K562 (cell line): ENCODE measurements at regions not wholly inside any gene's neighbourhood (a gene's known extent, or its start where the extent isn't known, plus 50 kb on each side); places are given as distances from the start of the nearest gene placed in this dataset.

Experiments used
- ADNP ChIP-seq: fragments of 200-800 bp; sonication (Bioruptor generic); IDR thresholded peaks from 2 replicates; pipeline ENCODE4 v1.6.1; 2016; ENCODE audit warnings: missing genetic modification characterization, missing compliant biosample characterization
- ELF2 ChIP-seq: fragments of 250-450 bp; sonication (Bioruptor Pico); IDR thresholded peaks from 2 replicates; pipeline ENCODE4 v1.5.0; 2021; ENCODE audit warnings: mild to moderate bottlenecking
- FOXK2 ChIP-seq, 2 experiments: fragments of 450-650 bp; IDR thresholded peaks in 1 of 2; conservative IDR thresholded peaks in 1 of 2; 2 replicates each; pipeline ENCODE4 v1.6.1; 2016; ENCODE audit warnings: low read depth in 2 of 2, mild to moderate bottlenecking in 1 of 2
- GATA2 ChIP-seq: sonication (generic); formaldehyde crosslinking; IDR thresholded peaks from 2 replicates; pipeline ENCODE4 v1.4.0; 2020; ENCODE audit warnings: mild to moderate bottlenecking, missing genetic modification reagents
- HDGF ChIP-seq: fragments of 450-650 bp; IDR thresholded peaks from 2 replicates; pipeline ENCODE4 v1.6.1; 2016
- NONO ChIP-seq, 2 experiments: fragments of 200-400 bp in 1 of 2; fragments of 450-650 bp in 1 of 2; formaldehyde crosslinking in 1 of 2; IDR thresholded peaks; 2 replicates each; pipeline ENCODE4 v1.6.1; 2017; ENCODE audit warnings: low read depth in 2 of 2, mild to moderate bottlenecking in 2 of 2, moderate library complexity in 2 of 2, low read length in 1 of 2
- POLR3G ChIP-seq: IDR thresholded peaks from 2 replicates; pipeline ENCODE4 v1.6.1; 2011; ENCODE audit not compliant: insufficient read length, insufficient replicate concordance; ENCODE audit errors: extremely low read depth
- PRMT5 ChIP-seq: sonication (generic); formaldehyde crosslinking; IDR thresholded peaks from 2 replicates; pipeline ENCODE4 v1.5.0; 2020; ENCODE audit warnings: missing genetic modification reagents
- RBM17 ChIP-seq: fragments of 200-400 bp; formaldehyde crosslinking; IDR thresholded peaks from 2 replicates; pipeline ENCODE4 v1.6.1; 2017; ENCODE audit warnings: low read depth, mild to moderate bottlenecking, low read length, borderline replicate concordance
- TCF7 ChIP-seq: sonication (generic); IDR thresholded peaks from 2 replicates; pipeline ENCODE4 v1.6.1; 2016; ENCODE audit warnings: antibody characterized with exemption, borderline replicate concordance
- TFAP4 ChIP-seq: sonication (generic); formaldehyde crosslinking; IDR thresholded peaks from 2 replicates; pipeline ENCODE4 v1.8.0; 2022; ENCODE audit warnings: missing genetic modification reagents, mild to moderate bottlenecking, moderate library complexity, borderline replicate concordance
- THAP7 ChIP-seq: fragments of 250-450 bp; sonication (Bioruptor Pico); IDR thresholded peaks from 2 replicates; pipeline ENCODE4 v1.5.0; 2021
- USF1 ChIP-seq: sonication (generic); formaldehyde crosslinking; IDR thresholded peaks from 2 replicates; pipeline ENCODE4 v1.9.0; 2022; ENCODE audit warnings: mild to moderate bottlenecking, missing genetic modification reagents
- ZBTB8A ChIP-seq: fragments of 450-650 bp; IDR thresholded peaks from 2 replicates; pipeline ENCODE4 v1.6.1; 2018; ENCODE audit warnings: mild to moderate bottlenecking, moderate library complexity; ENCODE audit not compliant: partially characterized antibody
- ZFP30 ChIP-seq: fragments of 250-450 bp; sonication (Bioruptor Pico); IDR thresholded peaks from 2 replicates; pipeline ENCODE4 v1.8.0; 2022; ENCODE audit warnings: moderate library complexity, mild to moderate bottlenecking, inconsistent platforms, borderline replicate concordance
- ZNF24 ChIP-seq: fragments of 450-650 bp; IDR thresholded peaks from 2 replicates; pipeline ENCODE4 v1.6.1; 2016
- ZNF583 ChIP-seq: fragments of 250-450 bp; sonication (Bioruptor Pico); IDR thresholded peaks from 2 replicates; pipeline ENCODE4 v1.4.0; 2020
- ZNF79 ChIP-seq: fragments of 250-450 bp; sonication (Bioruptor Pico); IDR thresholded peaks from 2 replicates; pipeline ENCODE4 v1.4.0; 2020; ENCODE audit warnings: low read depth, mild to moderate bottlenecking, moderate library complexity
- TF ChIP-seq, protein P1 (sequence below): fragments of 200-800 bp; sonication (Bioruptor generic); IDR thresholded peaks from 2 replicates; pipeline ENCODE4 v1.6.1; 2017; ENCODE audit warnings: missing genetic modification characterization, missing compliant biosample characterization
- TF ChIP-seq, protein P2 (sequence below): fragments of 250-450 bp; sonication (Bioruptor Pico); IDR thresholded peaks from 2 replicates; pipeline ENCODE4 v1.5.0; 2021; ENCODE audit warnings: mild to moderate bottlenecking, moderate library complexity

GRCh38 chr6:26251354-26252076, 113.5 kb upstream of the BTN3A2 start (continued):
- no peak for TF ChIP-seq THAP7
- no peak for TF ChIP-seq USF1 (CRISPR knock-in tag)
- no peak for TF ChIP-seq RBM17
- TF ChIP-seq, protein P1, sequence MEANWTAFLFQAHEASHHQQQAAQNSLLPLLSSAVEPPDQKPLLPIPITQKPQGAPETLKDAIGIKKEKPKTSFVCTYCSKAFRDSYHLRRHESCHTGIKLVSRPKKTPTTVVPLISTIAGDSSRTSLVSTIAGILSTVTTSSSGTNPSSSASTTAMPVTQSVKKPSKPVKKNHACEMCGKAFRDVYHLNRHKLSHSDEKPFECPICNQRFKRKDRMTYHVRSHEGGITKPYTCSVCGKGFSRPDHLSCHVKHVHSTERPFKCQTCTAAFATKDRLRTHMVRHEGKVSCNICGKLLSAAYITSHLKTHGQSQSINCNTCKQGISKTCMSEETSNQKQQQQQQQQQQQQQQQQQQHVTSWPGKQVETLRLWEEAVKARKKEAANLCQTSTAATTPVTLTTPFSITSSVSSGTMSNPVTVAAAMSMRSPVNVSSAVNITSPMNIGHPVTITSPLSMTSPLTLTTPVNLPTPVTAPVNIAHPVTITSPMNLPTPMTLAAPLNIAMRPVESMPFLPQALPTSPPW (CRISPR knock-in tag): no peak
- TF ChIP-seq ZBTB8A: no peak
- 0 out of 2 replicates have a peak, but pooled peaks have one; percentile 19 for TF ChIP-seq TCF7
- TF ChIP-seq PRMT5 (CRISPR knock-in tag): no peak
- no peak for TF ChIP-seq ZNF583
- TF ChIP-seq, protein P2, sequence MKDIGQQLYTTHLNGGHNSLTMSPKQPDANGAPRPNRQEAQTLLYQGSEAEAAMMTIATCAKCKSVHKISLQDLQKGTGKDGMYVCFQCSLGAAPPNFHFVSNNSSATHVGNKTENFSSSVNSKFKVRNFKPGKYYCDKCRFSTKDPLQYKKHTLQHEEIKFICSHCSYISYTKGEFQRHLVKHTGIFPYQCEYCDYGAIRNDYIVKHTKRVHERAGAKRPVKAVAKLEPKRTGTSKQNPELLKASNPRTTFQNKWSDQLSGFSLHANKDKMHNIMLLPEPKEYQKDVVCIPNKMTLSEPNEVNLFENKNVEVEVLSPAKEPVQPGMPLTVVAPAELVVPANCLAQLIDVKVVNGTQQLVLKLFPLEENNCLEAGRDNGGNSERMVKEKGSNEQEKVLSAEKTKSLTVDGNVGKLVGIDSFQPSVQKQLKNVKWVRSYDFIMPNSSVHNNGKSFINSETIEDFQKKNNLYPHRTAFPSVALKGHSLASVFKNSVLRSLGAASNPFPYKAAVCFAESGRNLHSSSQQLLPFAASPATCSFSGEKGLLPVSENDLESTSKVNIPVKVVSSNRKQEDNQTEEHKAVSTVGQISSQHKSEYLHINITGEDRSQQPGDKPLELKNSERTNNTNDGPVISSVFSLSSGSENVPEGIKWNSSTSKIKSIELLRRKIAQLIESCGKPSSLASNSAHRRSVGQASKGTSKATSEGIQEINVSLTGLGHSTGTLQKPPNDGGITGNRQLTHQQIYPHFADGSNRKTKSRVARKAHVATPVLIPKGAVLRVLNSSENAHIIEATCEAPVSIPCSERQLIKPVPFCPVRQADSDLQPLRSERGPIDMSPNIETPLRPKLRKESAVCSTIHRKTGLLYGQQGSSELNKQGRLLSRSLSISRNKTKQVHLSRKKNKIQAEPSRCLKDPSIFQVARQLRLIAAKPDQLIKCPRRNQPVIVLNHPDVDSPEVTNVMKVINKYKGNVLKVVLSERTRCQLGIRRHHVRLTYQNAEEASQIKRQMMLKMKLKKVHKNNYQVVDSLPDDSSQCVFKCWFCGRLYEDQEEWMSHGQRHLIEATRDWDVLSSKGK (CRISPR knock-in tag): no peak
- no peak for TF ChIP-seq ELF2
- TF ChIP-seq ZNF79: no peak
- no peak for TF ChIP-seq HDGF
- 0 out of 4 replicates have a peak, but pooled peaks of 1 of the 2 experiments have one; percentile 32 for TF ChIP-seq FOXK2 (conservative IDR thresholded peaks at IDR 0.05 in 1 of 2, IDR thresholded peaks at IDR 0.05 in 1 of 2; ENCODE audit: low read depth in 2 of 2)
- TF ChIP-seq ADNP (tag): no peak
- TF ChIP-seq ZNF24: 0 out of 2 replicates have a peak, but pooled peaks have one; percentile 49
- no peak for TF ChIP-seq ZFP30
- no peak for TF ChIP-seq POLR3G
- TF ChIP-seq TFAP4 (CRISPR knock-in tag): peak; percentile 94
- peak in 1 of 2 experiments; percentile 46; a peak in 1 of 4 replicates for TF ChIP-seq NONO (IDR thresholded peaks at IDR 0.05; ENCODE audit: low read depth in 2 of 2, low read length in 1 of 2)
- TF ChIP-seq GATA2 (CRISPR knock-in tag): peak; percentile 33; the same call in 1 of the 2 replicates
